Activated CD4-positive, alpha-beta T cell treated with anti-CD3 and anti-CD28 coated beads, Interleukin-2, Interleukin-4, amounts not matched to agents 100 ng/mL and 50 ng/mL, durations not matched to agents 16 hours and 8 hours (primary cell): ENCODE measurements at regions not wholly inside any gene's neighbourhood (a gene's known extent, or its start where the extent isn't known, plus 50 kb on each side); places are given as distances from the start of the nearest gene placed in this dataset.
"Not testable (repeated sequence)": the region's sequence is repeated elsewhere in the genome, so short reads cannot be mapped to it uniquely, and the experiment has no call there.

Source experiments
- DNase-seq: peaks from one replicate; pipeline ENCODE4 v3.0.0-alpha.2; 2020; ENCODE audit warnings: low spot score

DNA sequence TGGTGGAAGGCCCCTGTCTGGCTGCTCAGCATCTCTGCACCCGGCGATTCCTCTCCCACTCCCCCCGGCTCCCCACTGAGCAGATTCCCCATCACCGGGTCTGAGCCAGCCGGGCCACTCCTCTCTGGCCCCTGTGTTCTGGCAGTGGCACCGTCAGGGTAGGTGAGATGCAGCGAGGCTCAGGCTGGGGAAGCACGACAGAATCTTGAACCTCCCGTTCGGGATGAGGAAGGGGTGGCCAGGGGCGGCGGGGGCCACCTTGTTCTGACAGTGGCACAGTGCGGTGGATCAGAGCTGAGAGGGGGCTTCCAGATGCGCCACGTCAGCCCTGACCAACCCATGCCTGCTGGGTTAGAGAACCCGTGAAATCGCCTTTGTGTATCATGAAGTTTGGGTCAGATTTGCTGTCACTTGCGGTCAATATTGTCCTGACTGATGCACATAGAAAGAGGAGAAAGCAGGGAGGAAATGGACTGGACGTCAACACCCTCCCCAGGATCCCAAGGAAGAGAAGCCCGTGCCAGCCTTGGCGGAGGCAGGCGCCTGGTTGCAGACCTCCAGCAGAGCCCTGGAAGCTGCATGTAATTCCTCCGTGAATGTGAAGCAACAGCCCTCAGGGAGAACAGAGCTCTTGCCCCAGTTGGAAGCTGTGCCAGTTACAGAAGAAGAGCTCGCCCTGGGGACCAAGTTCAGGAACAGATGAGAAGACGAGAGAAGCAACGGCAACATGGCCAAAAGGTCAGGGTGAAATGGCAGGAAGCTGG, 137.1 kb upstream of the SFSWAP start:
- no peak for DNase-seq

GRCh38 chr12:131574395-131574771, 136.5 kb upstream of the SFSWAP start:
- no peak for DNase-seq

DNA sequence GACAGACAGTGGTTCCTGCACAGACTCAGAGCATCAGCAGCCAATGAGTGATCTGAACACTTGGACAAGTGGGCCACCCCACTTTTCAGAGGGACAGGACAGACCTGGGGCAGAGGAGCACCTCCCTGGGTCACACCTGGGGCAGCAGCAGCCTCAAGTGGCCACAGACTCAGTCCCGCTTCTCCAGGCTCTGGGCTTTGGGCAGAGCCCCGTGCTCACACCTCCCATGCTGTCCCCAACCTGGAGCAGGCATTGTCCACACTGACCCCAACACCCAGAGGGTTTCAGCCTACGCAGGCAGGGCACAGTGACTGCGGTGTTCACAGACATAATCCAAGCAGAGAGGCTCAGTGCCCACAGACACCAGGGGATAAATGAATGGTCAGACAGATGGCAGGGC, 135.5 kb upstream of the SFSWAP start:
- DNase-seq: no peak

- DNase-seq: not testable (repeated sequence)
Observed at GRCh38 chr12:131576734-131577133, 134.2 kb upstream of the SFSWAP start.

DNA sequence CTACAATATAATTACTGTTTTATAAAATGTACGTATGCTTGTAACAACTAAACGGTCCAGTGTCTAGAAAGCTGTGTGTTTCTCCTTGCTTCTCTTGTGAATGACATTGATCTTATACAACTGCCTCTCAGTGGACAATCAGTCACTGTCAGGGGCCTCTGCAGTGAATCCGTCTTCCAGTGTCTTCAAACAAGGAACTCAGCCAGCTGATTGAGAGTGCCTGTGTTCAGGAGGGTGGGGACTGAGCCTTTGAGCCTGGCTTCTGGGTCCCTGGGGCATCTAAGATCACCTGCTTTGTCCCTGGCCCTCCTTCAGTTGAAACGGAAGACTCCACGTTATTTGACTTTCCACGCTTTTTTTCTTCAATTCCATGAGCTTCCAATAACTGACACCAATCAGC, 133.1 kb upstream of the SFSWAP start:
- no peak for DNase-seq

- no peak for DNase-seq
Observed at GRCh38 chr12:131578828-131579470, 131.9 kb upstream of the SFSWAP start.

GRCh38 chr12:131583090-131583712, 127.7 kb upstream of the SFSWAP start:
- no peak for DNase-seq

GRCh38 chr12:131586269-131586668, 124.6 kb upstream of the SFSWAP start:
- DNase-seq: no peak

GRCh38 chr12:131586761-131587160, 124.1 kb upstream of the SFSWAP start:
- DNase-seq: no peak

GRCh38 chr12:131587565-131587964, 123.3 kb upstream of the SFSWAP start:
- DNase-seq: no peak

GRCh38 chr12:131589221-131589897, 121.5 kb upstream of the SFSWAP start:
- no peak for DNase-seq

DNA sequence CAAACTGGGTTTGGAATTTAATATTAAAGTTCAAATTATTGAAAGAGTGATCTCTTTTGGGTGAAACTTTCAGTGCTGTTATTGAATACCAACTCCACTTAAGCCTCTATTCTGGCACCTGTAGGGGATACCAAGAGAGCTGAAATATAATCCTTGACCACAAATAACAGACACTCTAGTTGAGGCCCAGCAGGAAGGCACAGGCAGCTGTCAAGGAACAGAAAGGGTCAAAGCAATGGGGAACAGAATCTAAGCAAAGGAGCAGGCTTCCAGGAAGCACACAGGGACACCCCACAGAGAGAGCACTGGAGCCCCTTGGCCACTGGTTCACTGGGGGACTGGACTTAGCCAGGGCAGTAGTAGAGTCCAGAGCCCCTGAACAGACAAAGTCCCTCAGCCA, 120.9 kb upstream of the SFSWAP start:
- no peak for DNase-seq

DNA sequence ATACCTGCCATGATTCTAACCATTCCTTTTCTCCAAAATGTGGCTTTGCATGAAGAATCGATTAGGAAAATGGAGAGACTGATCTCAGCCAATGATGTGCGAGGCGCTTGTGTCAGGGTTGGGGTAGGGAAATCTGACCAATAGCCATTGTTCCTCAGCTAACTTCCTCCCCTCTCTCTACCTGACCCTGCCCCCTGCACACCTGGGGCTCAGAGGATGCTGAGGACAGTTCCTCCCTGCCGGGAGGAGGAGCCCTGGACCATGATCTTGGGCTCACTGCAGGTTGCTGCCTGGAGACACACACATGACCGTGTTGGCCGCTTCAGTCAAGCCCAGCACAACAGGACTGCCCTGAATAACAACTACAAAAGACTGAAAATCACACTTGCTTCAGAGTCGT, 119.8 kb upstream of the SFSWAP start:
- DNase-seq: no peak

DNA sequence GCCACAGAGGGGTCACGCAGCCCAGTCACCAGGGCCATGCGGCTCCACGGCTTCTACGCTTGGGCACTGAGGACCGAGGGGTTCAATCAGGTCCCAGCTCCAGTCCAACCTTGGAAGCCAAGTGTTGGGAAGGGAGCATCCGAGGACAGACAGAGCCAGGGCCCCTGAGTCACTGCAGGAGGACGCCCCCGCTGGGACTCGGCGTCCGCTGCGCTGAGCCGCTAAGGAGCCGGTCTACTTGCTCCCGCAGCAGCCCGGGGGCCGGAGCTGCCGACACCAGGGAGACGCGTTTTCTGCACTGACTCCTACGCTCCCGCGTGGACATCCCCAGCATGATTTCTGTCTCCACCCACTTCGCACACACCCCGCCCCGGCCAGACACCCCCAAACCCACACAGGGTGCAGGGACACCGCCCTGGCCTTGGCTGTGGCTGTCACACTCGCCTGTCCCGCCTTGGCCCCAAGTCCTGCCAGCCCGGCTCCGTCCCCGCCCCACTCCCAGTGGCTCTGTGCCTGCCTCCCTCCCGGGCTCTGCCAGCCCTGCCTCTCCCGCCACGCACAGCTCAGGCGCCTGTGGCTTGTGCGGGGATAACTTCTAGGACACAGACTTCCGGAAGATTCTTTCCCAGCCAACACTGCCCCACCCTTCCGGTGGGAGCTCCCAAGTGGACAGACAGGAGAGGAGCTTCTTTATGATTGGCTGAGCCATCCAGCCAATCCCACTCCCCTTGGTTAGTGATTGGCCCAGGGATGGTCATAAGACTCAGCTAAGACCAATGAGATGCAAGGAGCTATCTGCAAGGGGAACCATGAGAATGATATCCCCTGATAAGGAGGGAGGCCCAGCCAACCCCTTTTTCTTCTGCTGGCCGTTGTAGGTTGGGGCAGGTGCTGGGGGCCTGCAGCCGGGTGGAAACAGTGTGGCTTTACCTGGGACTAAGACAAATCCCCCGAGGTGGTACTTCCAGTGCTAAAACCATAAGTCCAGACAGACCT, 118.9 kb upstream of the SFSWAP start:
- DNase-seq: no peak

GRCh38 chr12:131592972-131593371, 117.9 kb upstream of the SFSWAP start:
- DNase-seq: peak; percentile 80

- DNase-seq: no peak
Observed at GRCh38 chr12:131593406-131593805, 117.5 kb upstream of the SFSWAP start.

- no peak for DNase-seq
Observed at GRCh38 chr12:131596115-131596514, 114.8 kb upstream of the SFSWAP start.

DNA sequence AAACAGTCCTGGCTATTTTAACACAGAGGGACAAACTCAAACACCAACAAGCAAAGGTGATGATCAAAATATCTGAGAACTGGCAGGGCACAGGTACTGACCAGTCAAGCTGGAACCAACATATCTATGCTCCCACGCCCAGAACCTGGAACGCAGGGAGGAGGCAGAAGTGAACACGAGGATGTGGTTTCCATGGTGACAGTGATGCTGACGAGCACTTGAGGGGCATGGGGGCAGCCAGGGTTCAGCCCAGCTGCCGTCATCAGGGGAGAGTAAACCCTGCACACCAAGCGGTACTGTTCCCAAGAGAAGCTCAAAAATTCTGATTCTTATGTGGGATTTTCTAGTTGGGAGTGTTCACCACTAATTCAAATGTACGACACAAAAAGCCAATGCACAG, 113.6 kb upstream of the SFSWAP start:
- DNase-seq: no peak

DNA sequence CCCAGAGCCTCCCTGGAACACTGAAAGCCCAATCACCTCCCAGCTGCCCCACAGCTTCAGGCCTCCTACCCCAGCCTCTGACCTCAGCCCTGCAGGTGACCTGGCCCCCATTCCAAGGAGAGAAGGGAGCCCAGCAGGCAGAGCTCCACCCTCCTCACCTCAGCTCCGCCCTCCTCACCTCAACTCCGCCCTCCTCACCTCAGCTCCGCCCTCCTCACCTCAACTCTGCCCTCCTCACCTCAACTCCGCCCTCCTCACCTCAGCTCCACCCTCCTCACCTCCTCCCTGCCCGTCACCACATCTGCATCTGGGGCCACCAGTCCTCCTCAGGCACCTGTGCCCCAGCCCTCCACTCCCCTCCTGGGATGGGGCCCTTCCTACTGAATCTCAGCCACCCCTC, 112.2 kb upstream of the SFSWAP start:
- DNase-seq: no peak

GRCh38 chr12:131599190-131600159, 111.4 kb upstream of the SFSWAP start:
- no peak for DNase-seq
